BJ (cell line): ENCODE measurements at regions not wholly inside any gene's neighbourhood (a gene's known extent, or its start where the extent isn't known, plus 50 kb on each side); places are given as distances from the start of the nearest gene placed in this dataset.

ENCODE experiments used
- CTCF ChIA-PET: fragments of 350-600 bp; formaldehyde crosslinking; extraction: SDS; loops from one replicate; lab custom pipeline; 2021; ENCODE audit warnings: antibody characterized with exemption, inconsistent platforms; lab: Yijun Ruan, JAX
- POLR2A ChIA-PET: fragments of 300-600 bp; sonication (Branson Sonifier 250); formaldehyde crosslinking; extraction: SDS; loops from one replicate; lab custom pipeline; 2021; ENCODE audit warnings: antibody characterized with exemption; lab: Charles Lee
- DNase-seq: peaks from one replicate; pipeline ENCODE4 v3.0.0-alpha.2; 2011; ENCODE audit warnings: low read depth
- H3K27me3 ChIP-seq: 2 replicates; pipeline ENCODE4 v1.6.0; 2011; ENCODE audit warnings: low read length; ENCODE audit not compliant: control insufficient read depth, insufficient read depth
- H3K36me3 ChIP-seq: 2 replicates; pipeline ENCODE4 v1.5.1; 2011; ENCODE audit warnings: low read length; ENCODE audit not compliant: control insufficient read depth, insufficient read depth
- H3K4me3 ChIP-seq: 2 replicates; pipeline ENCODE4 v1.5.1; 2011; ENCODE audit warnings: low read depth, mild to moderate bottlenecking, control low read depth, low read length
- TF ChIP-seq, protein P1 (sequence below): IDR thresholded peaks from 2 replicates; pipeline ENCODE4 v1.5.1; 2011; ENCODE audit warnings: low read depth, mild to moderate bottlenecking, control low read depth, inconsistent platforms, low read length, moderate library complexity; ENCODE audit not compliant: insufficient read depth

DNA sequence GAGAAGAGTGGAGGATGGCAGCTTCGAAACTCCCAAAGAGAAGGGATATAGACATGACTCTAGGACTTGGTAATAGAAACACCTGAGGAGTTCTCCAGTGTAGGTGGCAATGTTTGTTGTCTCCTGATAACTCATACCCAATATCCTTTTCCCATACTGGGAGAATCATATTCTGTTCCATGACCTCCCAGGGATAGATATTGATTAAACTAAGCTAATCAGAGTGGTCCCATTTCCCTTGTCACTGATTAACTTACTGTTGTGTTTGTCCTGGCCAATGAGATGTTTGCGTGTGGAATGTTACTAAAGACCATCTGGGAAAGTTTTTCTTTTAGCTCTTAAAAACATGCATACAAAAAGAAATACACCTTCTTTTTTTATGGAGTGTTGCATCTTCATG is 85.6 kb downstream of the RPL22L1 start:
- no peak for DNase-seq
- Histone ChIP-seq H3K27me3 (no peaks in the 10 kb centered on the region), H3K36me3 (no peaks in the 10 kb centered on the region), H3K4me3 (no peak overlapping the region)
- POLR2A ChIA-PET: no interaction called here
- CTCF ChIA-PET: interaction anchor here (0.9 to 1.2 kb wide), 3 partner anchors 8 to 24 kb away, joined by 3 to 4 read pairs (median 4); no protein-coding TSS in a partner anchor
- TF ChIP-seq, protein P1, sequence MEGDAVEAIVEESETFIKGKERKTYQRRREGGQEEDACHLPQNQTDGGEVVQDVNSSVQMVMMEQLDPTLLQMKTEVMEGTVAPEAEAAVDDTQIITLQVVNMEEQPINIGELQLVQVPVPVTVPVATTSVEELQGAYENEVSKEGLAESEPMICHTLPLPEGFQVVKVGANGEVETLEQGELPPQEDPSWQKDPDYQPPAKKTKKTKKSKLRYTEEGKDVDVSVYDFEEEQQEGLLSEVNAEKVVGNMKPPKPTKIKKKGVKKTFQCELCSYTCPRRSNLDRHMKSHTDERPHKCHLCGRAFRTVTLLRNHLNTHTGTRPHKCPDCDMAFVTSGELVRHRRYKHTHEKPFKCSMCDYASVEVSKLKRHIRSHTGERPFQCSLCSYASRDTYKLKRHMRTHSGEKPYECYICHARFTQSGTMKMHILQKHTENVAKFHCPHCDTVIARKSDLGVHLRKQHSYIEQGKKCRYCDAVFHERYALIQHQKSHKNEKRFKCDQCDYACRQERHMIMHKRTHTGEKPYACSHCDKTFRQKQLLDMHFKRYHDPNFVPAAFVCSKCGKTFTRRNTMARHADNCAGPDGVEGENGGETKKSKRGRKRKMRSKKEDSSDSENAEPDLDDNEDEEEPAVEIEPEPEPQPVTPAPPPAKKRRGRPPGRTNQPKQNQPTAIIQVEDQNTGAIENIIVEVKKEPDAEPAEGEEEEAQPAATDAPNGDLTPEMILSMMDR: no peak

DNA sequence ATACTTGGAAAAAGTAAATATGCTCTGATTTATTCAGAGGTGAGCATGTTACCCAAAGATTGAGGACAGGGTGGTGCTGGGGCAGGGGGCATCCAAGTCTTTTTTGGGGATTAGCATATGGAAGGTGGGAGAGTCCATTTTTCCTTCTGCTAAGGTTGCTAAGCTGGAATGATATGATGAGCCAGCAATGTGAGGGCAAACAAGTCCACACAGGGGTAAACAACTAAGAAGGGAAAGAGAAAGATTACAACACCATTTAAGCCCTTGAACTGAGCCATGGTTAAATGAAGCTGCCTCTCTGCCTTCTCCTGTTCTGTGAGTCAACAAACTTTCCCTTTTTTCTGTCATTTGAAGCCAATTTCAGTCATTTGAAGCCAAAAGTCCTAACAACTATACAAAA is 89.0 kb downstream of the RPL22L1 start:
- Histone ChIP-seq H3K4me3 (no peak overlapping the region), H3K27me3 (no peaks in the 10 kb centered on the region), H3K36me3 (no peaks in the 10 kb centered on the region)
- no peak for DNase-seq
- TF ChIP-seq, protein P1: no peak
- ChIA-PET CTCF (interaction anchor here (1.7 kb wide), 1 partner anchor 9 kb away, joined by 6 read pairs; no protein-coding TSS in a partner anchor), POLR2A (no interaction called here)

DNA sequence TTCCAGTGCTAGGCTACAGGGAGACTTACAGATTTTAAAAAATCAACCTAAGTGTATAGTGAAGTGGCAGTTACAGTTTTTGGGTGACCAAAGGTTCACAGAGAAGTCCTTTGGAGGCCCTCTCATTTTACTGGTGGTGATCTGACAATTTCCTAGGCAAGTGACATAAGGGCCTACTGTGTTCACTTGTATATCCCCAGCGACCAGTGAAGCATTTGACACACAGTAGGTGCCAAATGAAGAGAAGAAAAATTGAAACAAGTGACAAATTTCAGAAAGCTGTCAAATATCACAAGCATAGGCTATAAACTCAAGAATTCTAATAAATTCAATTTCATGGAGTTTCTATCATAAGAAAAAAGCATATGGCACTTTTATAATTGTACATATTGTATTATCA is 89.5 kb downstream of the RPL22L1 start:
- Histone ChIP-seq H3K27me3 (no peaks in the 10 kb centered on the region), H3K4me3 (no peak overlapping the region), H3K36me3 (no peaks in the 10 kb centered on the region)
- no peak for DNase-seq
- TF ChIP-seq, protein P1: no peak
- CTCF ChIA-PET: interaction anchor here (0.9 to 1.7 kb wide), 4 partner anchors 8 to 84 kb away, joined by 3 to 6 read pairs (median 4); no protein-coding TSS in a partner anchor
- POLR2A ChIA-PET: no interaction called here

DNA sequence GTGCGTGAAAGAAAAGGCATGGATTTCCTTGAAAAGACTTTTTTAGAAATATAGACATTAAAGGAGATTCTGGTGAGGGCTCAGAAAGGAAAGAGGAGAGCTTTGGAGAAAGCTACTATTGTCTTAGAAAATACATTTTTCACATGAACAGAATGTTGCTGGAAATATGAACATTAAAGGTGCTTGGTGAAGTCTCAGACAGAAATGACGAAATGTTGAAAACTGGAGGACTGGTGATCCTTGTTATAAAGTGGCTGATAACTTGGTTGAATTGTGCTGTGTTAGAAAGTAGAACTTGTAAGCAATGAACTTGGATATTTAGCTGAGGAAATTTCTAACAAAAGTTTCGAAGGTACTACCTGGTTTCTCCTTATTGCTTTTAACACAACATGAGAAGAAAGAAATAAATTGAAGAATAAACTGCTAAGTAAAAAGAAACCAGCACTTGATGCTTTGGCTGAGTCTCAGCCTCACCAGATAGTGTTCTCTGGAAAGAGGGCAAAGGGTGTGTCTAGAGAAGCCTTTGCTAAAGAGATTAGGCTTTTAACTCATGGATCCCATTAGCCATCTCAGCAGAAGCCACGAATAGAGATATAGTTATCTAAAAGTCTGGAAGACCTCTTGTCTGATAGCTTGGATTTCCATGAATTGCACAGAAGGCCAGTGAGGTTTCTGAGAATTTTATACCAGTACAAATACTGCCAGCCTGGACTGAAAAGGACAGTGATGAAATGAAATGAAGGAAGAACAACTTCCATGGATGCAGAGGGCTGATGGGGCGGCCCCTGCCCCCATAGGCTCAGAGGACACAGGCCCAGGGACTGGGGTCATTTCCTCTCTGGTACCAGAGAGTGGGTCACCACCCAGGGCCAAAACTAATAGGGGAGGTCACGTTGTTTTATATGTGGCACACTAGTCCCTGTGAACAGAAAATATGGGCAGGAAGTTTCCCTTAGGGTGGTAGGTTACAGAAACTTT is 91.5 kb downstream of the RPL22L1 start:
- DNase-seq: no peak
- H3K4me3 ChIP-seq: no peak overlapping the region
- TF ChIP-seq, protein P1: no peak
- no peaks in the 10 kb centered on the region for H3K36me3 ChIP-seq
- CTCF ChIA-PET: no interaction called here
- POLR2A ChIA-PET: no interaction called here
- no peaks in the 10 kb centered on the region for H3K27me3 ChIP-seq

DNA sequence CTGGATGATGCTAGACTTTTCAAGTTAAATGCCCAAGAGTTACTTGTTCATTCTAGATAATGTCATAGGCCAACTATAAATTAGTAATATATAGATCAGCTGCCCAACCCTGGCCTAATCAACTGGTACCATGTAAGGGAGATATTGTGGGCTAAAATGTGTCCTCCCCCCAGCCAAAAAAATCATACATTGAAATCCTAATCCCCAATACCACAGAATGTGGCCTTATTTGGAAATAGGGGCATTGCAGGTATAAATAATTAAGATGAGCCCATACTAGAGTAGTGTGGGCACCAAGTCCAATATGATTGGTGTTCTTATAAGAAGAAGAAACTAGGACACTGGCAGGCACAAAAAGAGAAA is 92.5 kb downstream of the RPL22L1 start:
- Histone ChIP-seq H3K36me3 (no peaks in the 10 kb centered on the region), H3K4me3 (no peak overlapping the region), H3K27me3 (no peaks in the 10 kb centered on the region)
- ChIA-PET CTCF (interaction anchor here (1.2 kb wide), 1 partner anchor 26 kb away, joined by 3 read pairs; no protein-coding TSS in a partner anchor), POLR2A (no interaction called here)
- DNase-seq: no peak
- TF ChIP-seq, protein P1: no peak
